PC-3 (cell line): ENCODE measurements at regions not wholly inside any gene's neighbourhood (a gene's known extent, or its start where the extent isn't known, plus 50 kb on each side); places are given as distances from the start of the nearest gene placed in this dataset.

ENCODE experiments used
- CTCF ChIP-seq: fragments of 300-600 bp; sonication (generic); conservative IDR thresholded peaks from 2 replicates; pipeline ENCODE4 v1.5.1; 2017; ENCODE audit warnings: antibody characterized with exemption, low read depth, mild to moderate bottlenecking, low read length
- EZH2 ChIP-seq: fragments of 300-600 bp; sonication (generic); IDR thresholded peaks from one replicate; pipeline ENCODE4 v1.6.1; 2017; ENCODE audit warnings: antibody characterized with exemption, mild to moderate bottlenecking, low read length; ENCODE audit not compliant: unreplicated experiment
- EZH2phosphoT487 ChIP-seq: fragments of 300-600 bp; sonication (generic); IDR thresholded peaks from 2 replicates; pipeline ENCODE4 v1.6.1; 2018; ENCODE audit warnings: mild to moderate bottlenecking, antibody characterized with exemption, low read length, borderline replicate concordance

- TF ChIP-seq CTCF = no peak
- TF ChIP-seq EZH2phosphoT487 = no peak
- TF ChIP-seq EZH2 = no peak
Observed at GRCh38 chr13:34617473-34618083, 324.5 kb upstream of the NBEA start.
